ENCODE measurements at regions not wholly inside any gene's neighbourhood (a gene's known extent, or its start where the extent isn't known, plus 50 kb on each side); places are given as distances from the start of the nearest gene placed in this dataset.

DNA sequence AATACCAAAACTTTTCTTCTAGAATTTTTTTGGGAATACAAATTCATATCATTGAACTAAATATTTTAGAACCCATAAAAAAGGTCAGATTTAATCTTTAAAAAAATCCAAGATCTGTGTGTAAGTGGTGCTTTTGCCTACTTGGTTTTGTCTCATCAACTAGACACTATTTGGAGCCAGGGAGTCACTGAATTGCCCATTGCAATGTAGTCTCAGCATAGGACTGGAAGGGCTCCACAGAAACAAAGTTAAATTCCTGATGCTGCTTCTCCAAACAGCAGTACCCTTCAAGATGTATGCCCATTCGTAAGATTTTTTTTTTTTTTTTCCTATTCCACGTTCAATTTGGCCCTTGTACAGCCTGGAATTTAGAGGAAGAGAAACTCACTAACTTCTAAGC, 208.0 kb upstream of the MPDZ start:
- DNase-seq (ENCODE audit: low spot score), result no peak

GRCh38 chr9:13487071-13487470, 207.6 kb upstream of the MPDZ start:
- no peak for DNase-seq (ENCODE audit: low spot score)

GRCh38 chr9:13485068-13485596, 205.6 kb upstream of the MPDZ start:
- no peak for DNase-seq (ENCODE audit: low spot score)

- no peak for DNase-seq (ENCODE audit: low spot score)
Measured at GRCh38 chr9:13484186-13484585, 204.7 kb upstream of the MPDZ start.

- DNase-seq (ENCODE audit: low spot score), result no peak
Measured at GRCh38 chr9:13481274-13481673, 201.8 kb upstream of the MPDZ start.

- DNase-seq (ENCODE audit: low spot score), result no peak
Measured at GRCh38 chr9:13480693-13481092, 201.2 kb upstream of the MPDZ start.

DNA sequence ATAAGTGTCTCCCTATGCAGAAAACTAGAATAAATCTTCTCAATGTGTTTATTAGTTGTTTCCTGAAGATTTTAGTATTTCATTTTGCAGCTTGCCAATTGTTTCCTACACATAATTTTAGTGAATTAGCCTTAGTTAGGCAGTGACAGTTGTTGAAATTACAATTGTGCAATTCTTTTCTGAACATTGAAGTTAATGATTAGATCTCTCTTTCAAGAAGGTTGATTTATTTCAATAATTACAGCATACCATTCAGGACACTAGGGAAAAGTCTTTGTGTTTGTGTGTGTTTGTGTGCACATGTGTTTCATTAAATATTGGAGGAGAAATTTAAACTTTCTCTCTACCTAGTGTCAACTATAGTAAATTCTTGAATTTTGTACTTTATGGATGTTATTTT, 199.6 kb upstream of the MPDZ start:
- no peak for DNase-seq (ENCODE audit: low spot score)

DNA sequence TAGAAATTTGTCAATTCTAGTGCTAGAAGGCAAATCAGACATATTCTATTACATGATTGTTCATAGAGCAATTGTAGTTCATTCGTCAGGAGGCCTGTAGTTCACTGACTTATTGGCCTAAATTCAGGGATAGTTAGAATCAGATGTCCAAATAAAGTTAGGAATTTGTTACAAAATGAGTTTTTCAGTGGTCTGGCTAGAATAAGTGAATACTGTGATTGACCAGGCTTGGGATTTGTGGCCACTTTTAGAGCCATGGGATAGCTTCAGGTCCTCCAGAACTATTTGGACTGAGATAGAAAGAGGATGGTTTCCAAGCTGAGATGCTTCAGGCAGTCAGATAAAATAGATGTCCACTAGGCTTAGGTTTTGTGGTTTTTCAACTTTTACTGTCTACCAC, 199.1 kb upstream of the MPDZ start:
- DNase-seq (ENCODE audit: low spot score), result no peak

- no peak for DNase-seq (ENCODE audit: low spot score)
Measured at GRCh38 chr9:13478160-13478559, 198.7 kb upstream of the MPDZ start.

GRCh38 chr9:13470836-13471235, 191.3 kb upstream of the MPDZ start:
- DNase-seq (ENCODE audit: low spot score), result no peak

DNA sequence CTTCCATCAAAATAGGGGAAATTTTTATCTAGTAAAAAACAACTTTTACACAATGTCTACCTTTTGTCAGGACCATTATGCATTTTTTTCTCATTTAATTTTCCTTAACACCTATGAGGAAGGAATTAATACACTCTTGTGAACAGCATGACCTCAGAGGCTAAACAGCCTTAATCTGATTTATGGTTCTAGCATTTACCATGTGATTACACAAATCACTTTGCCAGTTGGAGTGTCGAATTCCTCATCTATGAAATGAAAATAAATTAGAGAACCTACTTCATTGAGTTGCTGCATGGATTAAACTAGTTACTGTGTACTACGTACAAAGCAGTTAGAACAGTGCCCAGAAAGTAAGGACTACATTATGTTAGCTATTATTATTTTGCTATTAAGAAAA, 187.7 kb upstream of the MPDZ start:
- no peak for DNase-seq (ENCODE audit: low spot score)

DNA sequence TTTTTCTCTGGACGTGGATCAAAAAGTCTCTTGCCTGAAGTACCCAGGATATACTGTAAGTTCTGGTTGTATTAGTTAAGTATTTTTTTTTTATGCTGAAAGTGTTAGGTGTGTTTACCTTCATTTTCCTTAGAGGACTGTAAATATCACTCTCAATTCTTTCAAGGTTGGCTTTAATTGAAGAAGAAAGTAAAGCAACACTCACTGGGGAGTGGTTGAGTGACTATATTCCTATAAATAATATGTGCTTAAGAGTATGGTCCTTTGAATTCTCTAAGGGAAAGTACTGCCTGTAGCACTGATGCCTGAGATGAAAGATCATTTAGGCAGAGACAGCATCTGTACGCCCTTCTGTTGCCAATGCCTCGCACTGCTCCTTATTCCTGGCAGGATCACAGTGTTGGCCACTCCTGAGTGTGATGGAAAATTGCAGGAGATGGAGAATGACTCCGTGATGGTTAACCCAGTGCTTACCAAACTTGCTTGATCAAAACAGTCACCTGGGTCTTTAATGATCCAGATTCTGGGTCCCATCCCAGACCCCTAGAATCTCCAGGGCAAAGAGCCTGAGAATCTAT, 182.0 kb upstream of the MPDZ start:
- no peak for DNase-seq (ENCODE audit: low spot score)

GRCh38 chr9:13459071-13459470, 179.6 kb upstream of the MPDZ start:
- no peak for DNase-seq (ENCODE audit: low spot score)

DNA sequence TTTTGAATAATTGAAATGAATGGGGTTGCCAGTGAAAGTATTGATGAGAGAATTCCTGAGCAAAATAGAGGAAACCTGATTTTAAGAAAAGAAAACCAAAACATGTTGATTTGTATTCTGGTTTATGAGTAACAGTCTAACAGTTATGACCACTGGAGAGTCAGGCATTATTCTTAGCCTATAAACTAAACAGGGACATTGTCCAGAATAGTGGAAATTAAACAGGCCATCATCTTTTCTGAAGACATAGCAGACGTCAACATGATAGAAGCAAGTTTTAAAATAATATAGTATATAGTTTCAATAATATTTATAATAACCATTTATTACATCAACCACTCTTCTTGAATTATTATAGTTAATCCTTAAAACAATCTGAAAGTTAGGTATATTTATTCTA, 178.3 kb upstream of the MPDZ start:
- no peak for DNase-seq (ENCODE audit: low spot score)

- DNase-seq (ENCODE audit: low spot score), result no peak
Measured at GRCh38 chr9:13450723-13451122, 171.2 kb upstream of the MPDZ start.

- DNase-seq (ENCODE audit: low spot score), result no peak
Measured at GRCh38 chr9:13448482-13448881, 169.0 kb upstream of the MPDZ start.

DNA sequence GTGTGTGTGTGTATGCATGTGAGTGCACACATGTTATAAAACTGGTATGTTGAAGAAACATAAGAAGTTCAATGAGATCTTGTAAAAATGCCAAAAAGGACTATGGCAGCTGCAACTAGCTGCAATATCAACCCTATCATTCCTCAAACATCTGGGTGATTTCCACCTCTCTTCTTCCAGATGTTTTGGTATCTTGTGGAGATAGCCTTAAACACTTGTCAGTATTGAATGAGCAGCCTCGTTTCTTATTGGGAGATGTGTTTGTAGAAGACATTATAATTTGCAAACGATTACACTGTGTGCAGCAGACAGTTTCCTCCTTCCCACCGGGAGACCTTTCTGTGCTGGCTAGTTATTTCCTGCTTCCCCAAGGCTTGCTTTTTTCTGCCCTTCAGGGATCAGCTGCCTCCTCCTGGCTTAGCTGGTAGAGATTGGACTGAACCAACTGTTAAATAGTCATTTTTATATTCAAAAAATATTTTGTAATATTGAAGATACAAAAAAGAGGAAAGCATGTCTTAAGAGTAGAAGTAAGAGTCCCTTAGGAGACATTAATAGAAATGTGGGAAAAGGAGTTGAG, 168.4 kb upstream of the MPDZ start:
- no peak for DNase-seq (ENCODE audit: low spot score)

DNA sequence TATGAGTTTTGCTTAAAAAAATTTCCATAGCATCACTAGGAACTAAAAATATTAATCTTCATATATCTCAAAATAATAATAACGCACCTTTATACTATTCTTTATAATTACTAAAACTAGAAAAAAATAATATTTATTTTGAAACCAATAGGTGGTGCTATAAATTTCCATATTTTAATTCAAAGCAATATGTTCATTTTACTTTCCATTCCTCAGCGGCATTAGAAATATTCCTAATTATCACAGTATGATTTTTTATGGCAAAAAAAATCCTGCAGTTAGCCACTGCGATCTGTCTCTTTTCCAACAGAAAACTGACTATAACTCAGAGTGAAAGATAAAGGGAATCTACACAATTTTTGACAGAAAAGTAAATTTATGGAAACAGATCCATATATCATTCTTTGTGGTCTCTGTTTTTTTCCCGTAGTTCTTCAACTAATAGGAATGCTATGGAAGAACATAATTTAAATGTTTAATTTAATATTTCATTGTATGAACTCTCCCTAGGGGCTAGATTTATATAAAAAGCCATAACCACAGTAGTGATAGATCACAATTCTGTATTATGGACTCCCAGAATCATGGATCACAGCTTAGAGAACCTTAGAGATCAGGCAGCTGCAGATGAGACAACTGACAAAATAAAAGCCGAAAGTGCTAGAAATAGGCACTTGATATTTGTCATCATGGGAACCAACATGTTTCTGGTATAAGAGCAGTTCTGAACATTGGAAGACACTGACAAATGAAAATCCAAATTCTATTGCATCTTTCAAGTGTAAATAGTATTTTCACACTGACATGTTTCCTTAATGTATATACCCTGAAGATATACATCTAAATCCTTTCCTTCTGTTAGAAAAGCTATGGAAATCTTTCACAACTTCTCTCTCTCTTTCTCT, 167.7 kb upstream of the MPDZ start:
- DNase-seq (ENCODE audit: low spot score), result peak; percentile 3

GRCh38 chr9:13446286-13446937, 166.9 kb upstream of the MPDZ start:
- no peak for DNase-seq (ENCODE audit: low spot score)

DNA sequence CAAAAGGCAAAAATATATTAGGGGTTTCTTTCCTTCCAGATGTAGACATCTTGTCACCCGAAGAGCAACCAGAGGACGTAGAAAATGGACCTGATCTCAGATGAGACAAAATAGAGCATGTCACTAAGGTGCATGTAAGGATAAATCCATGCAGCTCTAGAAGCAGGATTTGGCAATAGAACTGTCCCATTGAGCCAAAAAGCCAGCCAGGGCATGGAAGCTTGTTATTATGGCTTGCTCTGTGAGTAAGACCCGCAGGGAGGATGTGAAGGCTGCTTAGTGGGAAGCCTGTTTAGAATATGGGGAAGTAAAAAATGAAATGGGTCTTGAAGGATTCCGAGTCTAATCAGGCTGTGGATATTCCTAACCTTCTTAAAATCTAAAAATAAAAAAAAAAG, 165.6 kb upstream of the MPDZ start:
- no peak for DNase-seq (ENCODE audit: low spot score)

GRCh38 chr9:13444245-13445102, 165.0 kb upstream of the MPDZ start:
- DNase-seq (ENCODE audit: low spot score), result no peak
